ENCODE measurements at regions not wholly inside any gene's neighbourhood (a gene's known extent, or its start where the extent isn't known, plus 50 kb on each side); places are given as distances from the start of the nearest gene placed in this dataset.

GRCh38 chr3:189460511-189460910 is 170.7 kb upstream of the TP63 start:
- no peak for DNase-seq (ENCODE audit: low spot score in 2 of 2)
- Mint-ChIP-seq H3K9me3 (no peaks in the 10 kb centered on the region), H3K36me3 (no peaks in the 10 kb centered on the region), H3K4me1 (no peaks in the 10 kb centered on the region), H3K27me3 (no peaks in the 10 kb centered on the region), H3K4me3 (no peak overlapping the region), H3K27ac (no peak overlapping the region)
- ATAC-seq (ENCODE audit: low read depth), result no peak

- Mint-ChIP-seq H3K4me3 (no peak overlapping the region), H3K36me3 (no peaks in the 10 kb centered on the region), H3K4me1 (no peaks in the 10 kb centered on the region), H3K27me3 (no peaks in the 10 kb centered on the region), H3K27ac (no peak overlapping the region), H3K9me3 (no peaks in the 10 kb centered on the region)
- ATAC-seq (ENCODE audit: low read depth) (no peak), DNase-seq (ENCODE audit: low spot score in 2 of 2) (no peak)
These were observed 166.4 kb upstream of the TP63 start for GRCh38 chr3:189464799-189465198.

- no peak for ATAC-seq (ENCODE audit: low read depth)
- no peak overlapping the region for H3K4me3 Mint-ChIP-seq
These were observed 165.2 kb upstream of the TP63 start for GRCh38 chr3:189466004-189466403.

GRCh38 chr3:189467451-189467850 is 163.7 kb upstream of the TP63 start:
- Mint-ChIP-seq H3K9me3 (peaks cover 1% of the 10 kb centered on the region), H3K27ac (no peak overlapping the region), H3K36me3 (no peaks in the 10 kb centered on the region), H3K4me3 (no peak overlapping the region), H3K4me1 (no peaks in the 10 kb centered on the region), H3K27me3 (no peaks in the 10 kb centered on the region)
- no peak for ATAC-seq (ENCODE audit: low read depth)
- no peak for DNase-seq (ENCODE audit: low spot score in 2 of 2)

More at GRCh38 chr3:189466004-189466403, 165.2 kb upstream of the TP63 start:
- no peaks in the 10 kb centered on the region for H3K27me3 Mint-ChIP-seq
- no peak overlapping the region for H3K27ac Mint-ChIP-seq
- no peak for DNase-seq (ENCODE audit: low spot score in 2 of 2)
- no peaks in the 10 kb centered on the region for H3K9me3 Mint-ChIP-seq
- H3K36me3 Mint-ChIP-seq, result no peaks in the 10 kb centered on the region
- H3K4me1 Mint-ChIP-seq, result no peaks in the 10 kb centered on the region

GRCh38 chr3:189474944-189475343 is 156.2 kb upstream of the TP63 start:
- DNase-seq (ENCODE audit: low spot score in 2 of 2) (no peak), ATAC-seq (ENCODE audit: low read depth) (no peak)
- H3K4me3 Mint-ChIP-seq, result no peak overlapping the region
- H3K9me3 Mint-ChIP-seq, result peaks cover 1% of the 10 kb centered on the region
- H3K36me3 Mint-ChIP-seq, result no peaks in the 10 kb centered on the region
- H3K27me3 Mint-ChIP-seq, result no peaks in the 10 kb centered on the region
- H3K4me1 Mint-ChIP-seq, result no peaks in the 10 kb centered on the region
- no peak overlapping the region for H3K27ac Mint-ChIP-seq

GRCh38 chr3:189477614-189478013 is 153.6 kb upstream of the TP63 start:
- Mint-ChIP-seq H3K27ac (no peak overlapping the region), H3K4me1 (no peaks in the 10 kb centered on the region), H3K9me3 (no peaks in the 10 kb centered on the region), H3K4me3 (no peak overlapping the region), H3K36me3 (no peaks in the 10 kb centered on the region), H3K27me3 (no peaks in the 10 kb centered on the region)
- DNase-seq (ENCODE audit: low spot score in 2 of 2) (no peak), ATAC-seq (ENCODE audit: low read depth) (no peak)

- no peaks in the 10 kb centered on the region for H3K27me3 Mint-ChIP-seq
- H3K36me3 Mint-ChIP-seq, result no peaks in the 10 kb centered on the region
- no peaks in the 10 kb centered on the region for H3K4me1 Mint-ChIP-seq
- no peak for DNase-seq (ENCODE audit: low spot score in 2 of 2)
- ATAC-seq (ENCODE audit: low read depth), result no peak
- H3K9me3 Mint-ChIP-seq, result no peaks in the 10 kb centered on the region
- H3K4me3 Mint-ChIP-seq, result no peak overlapping the region
- H3K27ac Mint-ChIP-seq, result no peak overlapping the region
These were observed 144.6 kb upstream of the TP63 start for GRCh38 chr3:189486556-189486955.

- DNase-seq (ENCODE audit: low spot score in 2 of 2) (no peak), ATAC-seq (ENCODE audit: low read depth) (no peak)
- H3K27me3 Mint-ChIP-seq, result peaks cover 2% of the 10 kb centered on the region
- H3K9me3 Mint-ChIP-seq, result no peaks in the 10 kb centered on the region
- no peaks in the 10 kb centered on the region for H3K36me3 Mint-ChIP-seq
- H3K4me1 Mint-ChIP-seq, result no peaks in the 10 kb centered on the region
- no peak overlapping the region for H3K27ac Mint-ChIP-seq
- no peak overlapping the region for H3K4me3 Mint-ChIP-seq
These were observed 142.9 kb upstream of the TP63 start for GRCh38 chr3:189488241-189488767.

GRCh38 chr3:189490337-189490736 is 140.9 kb upstream of the TP63 start:
- no peak overlapping the region for H3K4me3 Mint-ChIP-seq
- no peaks in the 10 kb centered on the region for H3K9me3 Mint-ChIP-seq
- DNase-seq (ENCODE audit: low spot score in 2 of 2) (no peak), ATAC-seq (ENCODE audit: low read depth) (no peak)
- peaks cover 2% of the 10 kb centered on the region for H3K27me3 Mint-ChIP-seq
- no peak overlapping the region for H3K27ac Mint-ChIP-seq
- no peaks in the 10 kb centered on the region for H3K4me1 Mint-ChIP-seq
- no peaks in the 10 kb centered on the region for H3K36me3 Mint-ChIP-seq

GRCh38 chr3:189490749-189491148 is 140.4 kb upstream of the TP63 start:
- DNase-seq (ENCODE audit: low spot score in 2 of 2), result no peak
- Mint-ChIP-seq H3K4me1 (no peaks in the 10 kb centered on the region), H3K4me3 (no peak overlapping the region)

GRCh38 chr3:189491831-189492230 is 139.4 kb upstream of the TP63 start:
- ATAC-seq (ENCODE audit: low read depth) (no peak), DNase-seq (ENCODE audit: low spot score in 2 of 2) (no peak)
- no peaks in the 10 kb centered on the region for H3K36me3 Mint-ChIP-seq
- H3K9me3 Mint-ChIP-seq, result no peaks in the 10 kb centered on the region
- no peak overlapping the region for H3K27ac Mint-ChIP-seq
- peaks cover 2% of the 10 kb centered on the region for H3K27me3 Mint-ChIP-seq
- H3K4me1 Mint-ChIP-seq, result no peaks in the 10 kb centered on the region
- H3K4me3 Mint-ChIP-seq, result no peak overlapping the region

More at GRCh38 chr3:189490749-189491148, 140.4 kb upstream of the TP63 start:
- Mint-ChIP-seq H3K27me3 (peaks cover 2% of the 10 kb centered on the region), H3K36me3 (no peaks in the 10 kb centered on the region), H3K9me3 (no peaks in the 10 kb centered on the region), H3K27ac (no peak overlapping the region)
- no peak for ATAC-seq (ENCODE audit: low read depth)

- ATAC-seq (ENCODE audit: low read depth), result no peak
- Mint-ChIP-seq H3K27me3 (peaks cover 2% of the 10 kb centered on the region), H3K4me3 (no peak overlapping the region)
These were observed 137.9 kb upstream of the TP63 start for GRCh38 chr3:189493271-189493670.

GRCh38 chr3:189494632-189495031 is 136.6 kb upstream of the TP63 start:
- Mint-ChIP-seq H3K4me1 (no peaks in the 10 kb centered on the region), H3K4me3 (no peak overlapping the region), H3K36me3 (no peaks in the 10 kb centered on the region), H3K27me3 (peaks cover 2% of the 10 kb centered on the region), H3K9me3 (no peaks in the 10 kb centered on the region), H3K27ac (no peak overlapping the region)
- no peak for ATAC-seq (ENCODE audit: low read depth)
- DNase-seq (ENCODE audit: low spot score in 2 of 2), result no peak

More at GRCh38 chr3:189493271-189493670, 137.9 kb upstream of the TP63 start:
- Mint-ChIP-seq H3K9me3 (no peaks in the 10 kb centered on the region), H3K27ac (no peak overlapping the region), H3K36me3 (no peaks in the 10 kb centered on the region), H3K4me1 (no peaks in the 10 kb centered on the region)
- no peak for DNase-seq (ENCODE audit: low spot score in 2 of 2)

- Mint-ChIP-seq H3K36me3 (no peaks in the 10 kb centered on the region), H3K4me1 (no peaks in the 10 kb centered on the region), H3K4me3 (no peak overlapping the region), H3K27ac (no peak overlapping the region), H3K27me3 (peaks cover 2% of the 10 kb centered on the region), H3K9me3 (peaks cover 5% of the 10 kb centered on the region)
- ATAC-seq (ENCODE audit: low read depth) (no peak), DNase-seq (ENCODE audit: low spot score in 2 of 2) (no peak)
These were observed 134.6 kb upstream of the TP63 start for GRCh38 chr3:189496375-189497138.
